ENCODE measurements at regions not wholly inside any gene's neighbourhood (a gene's known extent, or its start where the extent isn't known, plus 50 kb on each side); places are given as distances from the start of the nearest gene placed in this dataset.

DNA sequence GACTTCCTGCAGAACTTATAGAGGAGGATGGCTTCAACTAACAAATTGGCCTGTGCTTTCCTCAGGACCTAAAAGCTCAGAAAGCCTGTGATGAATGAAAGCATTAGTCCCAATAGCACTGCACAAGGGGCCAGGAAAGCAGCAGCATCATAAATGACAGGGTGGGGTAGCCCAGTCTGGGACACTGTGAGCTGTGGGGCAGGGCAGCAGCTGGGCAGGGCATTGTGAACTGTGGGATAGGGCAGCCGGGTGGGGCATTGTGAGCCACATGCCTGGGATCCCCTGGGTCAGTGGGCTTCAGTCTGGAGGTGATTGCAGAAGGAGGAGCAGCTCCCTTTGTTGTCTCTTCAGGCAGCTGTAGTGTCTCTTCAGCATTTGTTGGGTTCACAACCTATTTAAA lies 1276.8 kb downstream of the UQCRFS1 start:
- Histone ChIP-seq H3K9me3 (ENCODE audit: low read length) (no peaks in the 10 kb centered on the region), H3K4me3 (ENCODE audit: low read depth in 1 of 2, low read length in 2 of 2) (no peak overlapping the region), H3K27me3 (ENCODE audit: control insufficient read depth in 1 of 2, insufficient read depth in 2 of 2, low read length in 2 of 2) (no peaks in the 10 kb centered on the region), H3K27ac (ENCODE audit: low read depth, low read length) (no peak overlapping the region), H3K36me3 (ENCODE audit: insufficient read depth, low read length) (no peaks in the 10 kb centered on the region), H3K4me1 (ENCODE audit: insufficient read depth, low read length) (no peaks in the 10 kb centered on the region), H3K9ac (ENCODE audit: low read length) (no peak overlapping the region)

DNA sequence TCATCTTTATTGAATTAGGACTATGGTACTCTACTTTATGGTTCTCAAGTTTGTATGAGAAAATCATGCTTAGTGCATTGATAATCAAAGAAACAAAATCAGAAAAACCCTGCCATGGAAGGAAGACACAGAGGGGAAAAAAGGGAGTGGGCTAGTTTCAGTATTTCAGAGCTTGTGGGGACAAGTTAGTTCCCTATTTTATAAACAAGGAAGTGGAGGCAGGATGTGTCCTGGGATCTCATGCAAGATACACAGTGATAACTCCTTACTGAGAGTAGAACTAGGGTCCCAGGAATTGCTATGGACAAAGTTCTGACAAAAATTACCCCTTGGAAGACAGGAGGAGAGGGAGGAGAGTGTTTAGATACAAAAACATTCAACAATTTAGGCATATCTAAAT lies 1277.3 kb downstream of the UQCRFS1 start:
- Histone ChIP-seq H3K9me3 (ENCODE audit: low read length) (no peaks in the 10 kb centered on the region), H3K4me3 (ENCODE audit: low read depth in 1 of 2, low read length in 2 of 2) (no peak overlapping the region), H3K9ac (ENCODE audit: low read length) (no peak overlapping the region), H3K36me3 (ENCODE audit: insufficient read depth, low read length) (no peaks in the 10 kb centered on the region), H3K27ac (ENCODE audit: low read depth, low read length) (no peak overlapping the region), H3K27me3 (ENCODE audit: control insufficient read depth in 1 of 2, insufficient read depth in 2 of 2, low read length in 2 of 2) (no peaks in the 10 kb centered on the region), H3K4me1 (ENCODE audit: insufficient read depth, low read length) (no peaks in the 10 kb centered on the region)

DNA sequence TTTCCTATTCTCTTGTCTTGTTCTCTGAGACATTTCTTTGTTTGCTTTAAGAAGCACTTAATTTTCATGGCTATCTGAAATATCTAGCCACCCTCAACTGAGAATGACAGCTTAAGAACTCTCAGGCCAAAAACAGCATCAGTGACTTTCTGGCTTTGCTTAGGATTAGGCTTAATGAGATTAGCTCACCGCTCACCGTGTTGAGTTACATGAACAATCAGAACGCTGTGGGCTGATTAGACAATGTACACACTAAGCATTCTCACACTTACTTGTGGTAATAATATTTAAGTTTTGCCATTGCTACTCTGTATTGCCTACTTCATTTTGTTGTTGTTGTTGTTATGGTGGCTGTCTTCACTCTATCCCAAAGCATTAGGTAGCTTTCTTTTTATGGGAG lies 1283.6 kb downstream of the UQCRFS1 start:
- Histone ChIP-seq H3K9me3 (ENCODE audit: low read length) (no peaks in the 10 kb centered on the region), H3K4me3 (ENCODE audit: low read depth in 1 of 2, low read length in 2 of 2) (no peak overlapping the region), H3K27me3 (ENCODE audit: control insufficient read depth in 1 of 2, insufficient read depth in 2 of 2, low read length in 2 of 2) (no peaks in the 10 kb centered on the region), H3K9ac (ENCODE audit: low read length) (no peak overlapping the region), H3K27ac (ENCODE audit: low read depth, low read length) (no peak overlapping the region), H3K36me3 (ENCODE audit: insufficient read depth, low read length) (no peaks in the 10 kb centered on the region), H3K4me1 (ENCODE audit: insufficient read depth, low read length) (no peaks in the 10 kb centered on the region)

DNA sequence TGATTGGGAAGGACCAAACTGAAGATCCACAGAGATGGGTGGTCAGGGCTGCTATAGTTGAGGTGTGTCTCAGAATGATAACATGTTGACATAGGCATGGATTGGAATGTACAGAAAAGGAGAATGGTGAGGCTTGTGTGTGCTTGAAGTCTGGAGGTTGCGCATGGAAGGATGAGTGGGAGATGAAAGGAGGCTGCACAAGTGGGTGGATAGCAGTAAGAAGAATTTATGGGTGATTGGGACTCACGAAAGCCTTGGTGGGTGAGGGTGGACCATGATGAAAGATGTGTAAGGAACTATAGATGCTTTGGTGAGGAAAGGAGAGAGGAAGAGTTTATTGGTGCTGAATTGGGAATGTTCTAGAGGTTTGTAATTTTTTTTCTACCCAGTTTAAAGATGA lies 1287.7 kb downstream of the UQCRFS1 start:
- Histone ChIP-seq H3K4me3 (ENCODE audit: low read depth in 1 of 2, low read length in 2 of 2) (no peak overlapping the region), H3K9ac (ENCODE audit: low read length) (no peak overlapping the region), H3K27me3 (ENCODE audit: control insufficient read depth in 1 of 2, insufficient read depth in 2 of 2, low read length in 2 of 2) (no peaks in the 10 kb centered on the region), H3K9me3 (ENCODE audit: low read length) (no peaks in the 10 kb centered on the region), H3K36me3 (ENCODE audit: insufficient read depth, low read length) (no peaks in the 10 kb centered on the region), H3K4me1 (ENCODE audit: insufficient read depth, low read length) (no peaks in the 10 kb centered on the region), H3K27ac (ENCODE audit: low read depth, low read length) (no peak overlapping the region)

DNA sequence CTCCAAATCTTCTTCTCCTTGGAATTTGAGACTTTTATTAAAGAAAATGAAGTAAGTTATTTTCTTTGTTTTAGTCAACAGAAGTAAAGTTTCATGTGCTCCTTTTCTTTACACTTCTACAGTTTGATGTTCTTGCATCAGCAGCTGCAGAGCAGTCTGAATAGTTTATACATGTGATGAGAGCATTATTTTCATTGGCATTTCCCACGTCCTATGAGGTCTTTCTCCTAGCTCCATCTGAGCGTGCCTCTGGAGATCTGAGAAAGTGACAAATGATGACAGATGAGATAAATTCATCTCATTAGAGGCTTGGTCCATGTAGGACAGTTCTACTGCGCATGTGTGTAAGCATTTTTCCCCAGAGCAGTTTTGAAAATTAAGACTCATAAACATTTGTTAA lies 1290.0 kb downstream of the UQCRFS1 start:
- no peak overlapping the region for H3K27ac ChIP-seq (ENCODE audit: low read depth, low read length)
- no peaks in the 10 kb centered on the region for H3K36me3 ChIP-seq (ENCODE audit: insufficient read depth, low read length)
- no peak overlapping the region for H3K9ac ChIP-seq (ENCODE audit: low read length)
- no peaks in the 10 kb centered on the region for H3K9me3 ChIP-seq (ENCODE audit: low read length)
- H3K4me3 ChIP-seq (ENCODE audit: low read depth in 1 of 2, low read length in 2 of 2) = no peak overlapping the region
- no peaks in the 10 kb centered on the region for H3K4me1 ChIP-seq (ENCODE audit: insufficient read depth, low read length)
- H3K27me3 ChIP-seq (ENCODE audit: control insufficient read depth in 1 of 2, insufficient read depth in 2 of 2, low read length in 2 of 2) = no peaks in the 10 kb centered on the region

DNA sequence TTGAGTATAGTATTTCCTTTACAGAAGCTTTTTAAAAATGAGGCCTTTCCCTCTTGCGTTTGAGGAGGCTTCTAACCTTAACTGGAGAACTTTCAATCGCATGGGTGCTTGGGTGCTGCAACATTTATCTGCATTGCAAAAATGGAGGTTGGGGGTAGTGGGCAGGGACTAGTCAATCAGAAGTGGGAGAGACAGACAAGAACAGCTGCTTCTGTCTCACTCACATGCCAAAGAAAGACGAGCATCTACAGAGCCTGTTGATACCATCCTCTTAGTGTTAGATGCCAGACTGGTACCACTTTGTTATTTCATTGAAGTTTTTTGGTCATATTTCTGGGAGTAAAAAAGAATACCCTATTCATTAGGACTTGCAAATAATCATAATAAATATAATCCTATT lies 1292.2 kb downstream of the UQCRFS1 start:
- Histone ChIP-seq H3K27me3 (ENCODE audit: control insufficient read depth in 1 of 2, insufficient read depth in 2 of 2, low read length in 2 of 2) (no peaks in the 10 kb centered on the region), H3K36me3 (ENCODE audit: insufficient read depth, low read length) (no peaks in the 10 kb centered on the region), H3K4me1 (ENCODE audit: insufficient read depth, low read length) (no peaks in the 10 kb centered on the region), H3K9me3 (ENCODE audit: low read length) (no peaks in the 10 kb centered on the region), H3K27ac (ENCODE audit: low read depth, low read length) (no peak overlapping the region), H3K4me3 (ENCODE audit: low read depth in 1 of 2, low read length in 2 of 2) (no peak overlapping the region), H3K9ac (ENCODE audit: low read length) (no peak overlapping the region)

DNA sequence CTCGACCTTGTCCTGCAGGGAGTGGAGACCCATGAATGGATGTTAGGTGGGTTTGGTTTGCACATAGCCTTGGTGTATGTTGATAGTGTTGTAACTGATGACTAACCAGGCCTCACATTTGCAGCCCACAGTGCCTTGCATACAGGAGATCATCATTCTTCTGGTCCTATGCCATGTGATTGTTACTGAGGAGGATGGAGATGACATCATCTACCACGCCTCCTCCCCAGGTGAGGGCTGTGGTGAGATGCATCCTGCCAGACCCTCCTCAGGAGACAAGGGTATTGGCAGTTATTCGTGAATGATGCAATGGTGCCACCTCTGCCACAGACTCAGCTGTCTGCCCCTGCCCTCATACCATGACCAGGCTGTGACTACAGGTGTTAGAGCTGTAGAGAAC lies 1294.1 kb downstream of the UQCRFS1 start:
- Histone ChIP-seq H3K27me3 (ENCODE audit: control insufficient read depth in 1 of 2, insufficient read depth in 2 of 2, low read length in 2 of 2) (no peaks in the 10 kb centered on the region), H3K36me3 (ENCODE audit: insufficient read depth, low read length) (no peaks in the 10 kb centered on the region), H3K4me3 (ENCODE audit: low read depth in 1 of 2, low read length in 2 of 2) (no peak overlapping the region), H3K27ac (ENCODE audit: low read depth, low read length) (no peak overlapping the region), H3K9me3 (ENCODE audit: low read length) (no peaks in the 10 kb centered on the region), H3K9ac (ENCODE audit: low read length) (no peak overlapping the region), H3K4me1 (ENCODE audit: insufficient read depth, low read length) (no peaks in the 10 kb centered on the region)

DNA sequence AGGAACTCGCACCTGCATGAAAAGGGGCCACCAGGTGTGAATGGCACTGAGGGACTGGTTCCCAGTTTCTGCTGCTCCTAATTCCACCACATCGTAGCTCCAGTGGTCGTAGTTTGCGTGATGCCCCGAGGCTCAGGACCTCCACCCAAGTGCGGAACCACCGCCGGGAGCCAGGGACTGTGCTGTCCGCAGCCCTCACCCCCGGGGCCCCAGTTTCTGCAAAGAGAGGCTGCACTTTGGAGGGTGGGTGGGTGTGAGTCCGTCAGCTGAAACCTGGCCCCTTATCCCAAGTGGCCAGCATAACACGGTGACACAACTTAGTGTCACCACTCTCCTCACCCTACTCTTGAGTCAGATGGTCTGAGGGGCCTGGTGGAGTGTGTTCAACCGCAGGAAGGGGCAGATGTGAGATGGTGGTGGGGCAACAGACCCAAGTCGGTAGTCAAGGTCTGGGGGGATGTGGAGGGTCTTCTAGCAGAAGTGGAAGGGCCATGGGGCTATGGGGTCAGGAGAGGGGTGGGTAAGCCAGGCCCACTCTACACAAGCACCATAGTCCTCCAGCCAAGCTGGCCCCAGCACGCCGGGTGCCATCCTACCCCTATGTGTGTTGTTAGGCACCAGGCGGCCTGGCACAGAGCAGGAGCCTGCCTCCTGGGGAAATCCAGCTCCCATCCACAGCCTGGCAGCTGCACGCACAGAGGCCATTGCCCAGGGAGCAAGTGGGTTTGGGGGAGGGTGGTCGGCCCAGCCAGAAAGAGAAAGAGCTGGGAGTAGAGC lies 1301.6 kb downstream of the UQCRFS1 start:
- H3K9me3 ChIP-seq (ENCODE audit: low read length) = no peaks in the 10 kb centered on the region
- H3K4me3 ChIP-seq (ENCODE audit: low read depth in 1 of 2, low read length in 2 of 2) = no peak overlapping the region
- H3K36me3 ChIP-seq (ENCODE audit: insufficient read depth, low read length) = no peaks in the 10 kb centered on the region
- H3K27me3 ChIP-seq (ENCODE audit: control insufficient read depth in 1 of 2, insufficient read depth in 2 of 2, low read length in 2 of 2) = no peaks in the 10 kb centered on the region
- H3K4me1 ChIP-seq (ENCODE audit: insufficient read depth, low read length) = no peaks in the 10 kb centered on the region
- no peak overlapping the region for H3K9ac ChIP-seq (ENCODE audit: low read length)
- H3K27ac ChIP-seq (ENCODE audit: low read depth, low read length) = no peak overlapping the region

DNA sequence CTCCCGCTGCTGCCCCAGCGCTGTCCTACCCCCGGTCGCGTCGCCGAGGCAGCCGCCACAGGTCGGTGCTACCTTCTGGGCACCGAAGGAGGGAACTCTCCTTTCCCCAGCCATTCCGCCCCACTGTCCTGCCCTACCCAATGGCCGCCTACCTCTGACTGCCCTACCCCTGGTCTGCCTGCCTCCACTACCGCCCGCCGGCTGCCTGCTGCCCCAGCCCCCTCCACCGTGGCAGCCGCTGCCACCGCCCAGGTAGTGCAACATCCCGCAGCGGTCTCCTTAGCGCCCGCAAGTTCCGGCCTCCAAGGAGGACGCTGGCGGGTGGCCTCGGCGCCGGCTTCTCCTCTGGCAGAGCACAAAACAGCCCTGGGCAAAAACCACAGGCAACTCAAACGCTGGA lies 1303.1 kb downstream of the UQCRFS1 start:
- H3K27ac ChIP-seq (ENCODE audit: low read depth, low read length) = no peak overlapping the region
- H3K4me3 ChIP-seq (ENCODE audit: low read depth in 1 of 2, low read length in 2 of 2) = no peak overlapping the region
- H3K4me1 ChIP-seq (ENCODE audit: insufficient read depth, low read length) = no peaks in the 10 kb centered on the region

DNA sequence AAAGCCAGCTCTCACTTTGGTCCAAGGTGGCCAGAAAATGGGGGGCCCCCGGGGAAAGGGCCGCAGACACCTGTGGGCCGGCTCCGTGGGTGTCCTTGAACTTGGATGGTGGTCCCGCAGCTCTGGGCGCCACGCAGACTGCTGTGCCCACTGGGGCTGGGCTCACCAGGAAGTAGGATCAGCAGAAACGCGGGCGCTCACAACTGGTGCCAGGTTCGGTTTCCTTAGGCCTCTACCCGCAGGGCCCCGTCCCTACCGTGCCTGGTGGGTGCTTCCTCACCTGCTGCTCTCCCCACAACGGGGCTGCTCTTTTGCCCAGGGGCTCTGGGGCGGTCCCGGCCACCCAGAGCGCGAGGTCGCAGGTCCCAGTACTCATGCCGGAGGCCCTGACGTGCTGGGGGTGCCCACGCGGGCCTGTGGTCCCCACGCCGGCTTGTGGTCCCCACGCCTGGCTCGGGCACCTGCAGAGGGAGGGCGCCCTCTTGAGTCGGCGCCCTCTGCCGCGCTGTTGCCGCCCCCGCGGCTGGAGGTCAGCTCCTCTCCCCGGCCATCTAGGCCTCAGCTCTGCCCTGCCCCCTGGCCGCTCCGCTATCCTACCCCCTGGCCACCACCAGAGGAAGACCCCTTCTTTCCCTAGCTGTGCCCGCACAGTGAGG lies 1303.6 kb downstream of the UQCRFS1 start:
- no peak overlapping the region for H3K9ac ChIP-seq (ENCODE audit: low read length)
- no peaks in the 10 kb centered on the region for H3K9me3 ChIP-seq (ENCODE audit: low read length)
- no peaks in the 10 kb centered on the region for H3K27me3 ChIP-seq (ENCODE audit: control insufficient read depth in 1 of 2, insufficient read depth in 2 of 2, low read length in 2 of 2)
- H3K27ac ChIP-seq (ENCODE audit: low read depth, low read length) = no peak overlapping the region
- H3K4me3 ChIP-seq (ENCODE audit: low read depth in 1 of 2, low read length in 2 of 2) = no peak overlapping the region
- no peaks in the 10 kb centered on the region for H3K36me3 ChIP-seq (ENCODE audit: insufficient read depth, low read length)
- no peaks in the 10 kb centered on the region for H3K4me1 ChIP-seq (ENCODE audit: insufficient read depth, low read length)

More for the DNA sequence above, 1303.1 kb downstream of the UQCRFS1 start:
- Histone ChIP-seq H3K27me3 (ENCODE audit: control insufficient read depth in 1 of 2, insufficient read depth in 2 of 2, low read length in 2 of 2) (no peaks in the 10 kb centered on the region), H3K9ac (ENCODE audit: low read length) (no peak overlapping the region), H3K36me3 (ENCODE audit: insufficient read depth, low read length) (no peaks in the 10 kb centered on the region), H3K9me3 (ENCODE audit: low read length) (no peaks in the 10 kb centered on the region)

DNA sequence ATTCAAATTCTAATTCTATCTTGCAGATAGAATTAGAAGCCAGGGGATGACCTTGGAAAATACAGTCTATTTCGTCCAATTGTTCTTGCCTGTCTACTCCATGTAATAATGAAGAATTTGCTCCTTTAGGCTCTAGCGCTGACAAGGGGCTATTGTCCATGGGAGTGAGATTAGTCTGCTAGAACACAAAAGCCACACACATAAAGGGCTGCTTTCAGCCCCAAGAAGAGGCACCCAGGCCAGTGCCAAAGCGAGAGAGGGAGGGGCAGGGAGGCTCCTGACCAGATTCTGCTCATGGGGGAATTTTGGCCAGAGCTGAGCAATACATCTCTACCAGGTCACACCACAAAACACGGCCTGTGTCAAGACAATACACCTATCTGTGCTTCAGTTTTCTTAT lies 1306.9 kb downstream of the UQCRFS1 start:
- Histone ChIP-seq H3K27ac (ENCODE audit: low read depth, low read length) (no peak overlapping the region), H3K9me3 (ENCODE audit: low read length) (no peaks in the 10 kb centered on the region), H3K4me3 (ENCODE audit: low read depth in 1 of 2, low read length in 2 of 2) (no peak overlapping the region), H3K27me3 (ENCODE audit: control insufficient read depth in 1 of 2, insufficient read depth in 2 of 2, low read length in 2 of 2) (no peaks in the 10 kb centered on the region), H3K4me1 (ENCODE audit: insufficient read depth, low read length) (no peaks in the 10 kb centered on the region), H3K36me3 (ENCODE audit: insufficient read depth, low read length) (no peaks in the 10 kb centered on the region), H3K9ac (ENCODE audit: low read length) (no peak overlapping the region)

DNA sequence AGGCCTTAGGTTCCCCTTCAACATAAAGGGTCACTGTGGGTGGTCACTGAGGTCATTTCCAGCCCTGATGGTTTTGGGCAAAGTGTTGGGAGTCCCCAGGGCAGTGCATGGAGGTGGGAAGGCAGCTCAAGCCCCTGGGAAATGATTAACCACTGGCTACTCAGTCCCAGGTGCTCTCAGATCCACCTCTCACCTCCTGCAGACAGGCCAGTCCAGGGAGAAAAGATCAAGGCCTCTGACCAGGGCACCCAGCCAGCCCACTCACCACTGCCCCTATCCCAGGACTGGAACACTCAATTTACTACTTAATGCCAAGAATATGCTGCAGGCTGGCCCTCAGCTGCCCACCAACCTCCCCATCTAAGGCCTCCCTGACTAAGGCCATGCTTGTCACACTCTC lies 1307.9 kb downstream of the UQCRFS1 start:
- Histone ChIP-seq H3K9me3 (ENCODE audit: low read length) (no peaks in the 10 kb centered on the region), H3K4me3 (ENCODE audit: low read depth in 1 of 2, low read length in 2 of 2) (no peak overlapping the region), H3K27ac (ENCODE audit: low read depth, low read length) (no peak overlapping the region), H3K36me3 (ENCODE audit: insufficient read depth, low read length) (no peaks in the 10 kb centered on the region), H3K27me3 (ENCODE audit: control insufficient read depth in 1 of 2, insufficient read depth in 2 of 2, low read length in 2 of 2) (no peaks in the 10 kb centered on the region), H3K9ac (ENCODE audit: low read length) (no peak overlapping the region), H3K4me1 (ENCODE audit: insufficient read depth, low read length) (no peaks in the 10 kb centered on the region)
